ENCODE measurements at regions not wholly inside any gene's neighbourhood (a gene's known extent, or its start where the extent isn't known, plus 50 kb on each side); places are given as distances from the start of the nearest gene placed in this dataset.

DNA sequence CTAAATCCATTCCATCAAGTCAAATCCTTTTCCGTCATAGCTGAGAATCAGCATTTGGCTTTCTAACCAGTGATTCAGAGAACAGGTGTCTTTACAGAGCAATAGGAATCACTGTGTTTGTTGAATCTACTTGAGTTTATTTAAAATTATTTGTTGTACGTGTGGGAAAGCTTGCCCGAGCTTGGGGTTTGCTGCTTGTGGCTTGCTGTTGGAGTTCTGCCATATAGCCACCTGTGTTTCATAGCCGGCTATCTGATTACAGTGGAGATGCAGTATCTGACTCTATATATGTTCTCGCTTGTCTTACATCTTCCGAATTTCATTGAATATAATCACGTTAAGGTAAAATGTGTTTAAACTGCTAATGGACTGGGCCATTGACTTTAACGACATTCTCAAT, 274.3 kb upstream of the MKI67 start:
- Histone ChIP-seq H3K18ac (ENCODE audit: low read length) (no peak overlapping the region), H3K4me1 (ENCODE audit: control insufficient read depth in 2 of 2, insufficient read depth in 1 of 2, low read depth in 1 of 2, low read length in 2 of 2) (no peaks in the 10 kb centered on the region), H3K36me3 (replicated peaks in 1 of 2; ENCODE audit: control insufficient read depth in 2 of 2, insufficient read depth in 2 of 2, low read length in 2 of 2) (no peaks in the 10 kb centered on the region), H3K4me2 (ENCODE audit: insufficient read depth, low read length, poor library complexity, severe bottlenecking) (no peak overlapping the region), H3K4ac (ENCODE audit: low read length) (no peak overlapping the region), H2AFZ (ENCODE audit: low read length) (no peak overlapping the region), H3K27me3 (ENCODE audit: control insufficient read depth in 3 of 3, insufficient read depth in 3 of 3, low read depth in 1 of 3, low read length in 3 of 3) (peaks cover 0 to 2% (median 0%) of the 10 kb centered on the region in 3 experiments), H2BK5ac (ENCODE audit: low read length) (no peak overlapping the region), H3K9ac (ENCODE audit: low read depth, low read length, poor library complexity) (no peak overlapping the region), H3K79me1 (ENCODE audit: low read depth, low read length) (no peaks in the 10 kb centered on the region), H4K8ac (ENCODE audit: low read depth, low read length) (no peak overlapping the region), H2BK120ac (ENCODE audit: low read depth, low read length) (no peak overlapping the region), H2AK5ac (ENCODE audit: low read depth, low read length) (no peak overlapping the region), H4K91ac (ENCODE audit: low read depth, low read length, poor library complexity) (no peak overlapping the region), H3K23ac (ENCODE audit: low read depth, low read length, poor library complexity) (no peak overlapping the region), H3K14ac (ENCODE audit: low read length) (no peak overlapping the region), H3K4me3 (ENCODE audit: low read length in 2 of 2) (no peak overlapping the region), H2BK15ac (ENCODE audit: low read length) (no peak overlapping the region), H2BK12ac (ENCODE audit: low read length) (no peak overlapping the region), H3K9me3 (replicated peaks in 1 of 2; ENCODE audit: control insufficient read depth in 2 of 2, insufficient read depth in 1 of 2, low read depth in 1 of 2, low read length in 2 of 2) (peaks cover 0 to 7% of the 10 kb centered on the region in 2 donors), H3K27ac (replicated peaks; ENCODE audit: low read length) (no peak overlapping the region)
- WGBS, 2 donors (ENCODE audit: extremely low coverage in 2 of 2, insufficient read length in 2 of 2, insufficient replicate concordance in 1 of 2): no CpG with 5 or more reads among the region's 8 CpGs
- no peak for DNase-seq (ENCODE audit: low spot score)

DNA sequence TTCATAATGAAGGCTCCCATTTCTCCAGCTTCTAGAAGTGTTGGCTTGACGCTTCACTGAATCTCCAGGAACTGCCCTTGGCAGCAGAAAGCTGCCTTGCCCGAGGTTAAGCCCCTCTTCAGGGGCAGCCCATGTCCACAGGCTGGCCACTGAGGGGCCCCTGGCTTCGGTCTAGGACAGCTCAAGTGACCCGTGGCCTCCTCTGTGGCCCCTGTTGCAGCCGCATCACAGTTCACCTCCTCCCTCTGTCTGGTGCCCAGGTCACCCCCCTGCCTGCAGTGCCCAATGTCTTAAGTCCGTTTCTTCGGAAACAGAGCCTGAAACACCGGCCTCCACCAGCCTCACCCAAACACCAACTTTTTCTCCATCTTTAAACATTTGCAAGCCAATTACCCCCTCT, 279.2 kb upstream of the MKI67 start:
- Histone ChIP-seq H3K27ac (replicated peaks; ENCODE audit: low read length) (no peak overlapping the region), H2BK5ac (ENCODE audit: low read length) (no peak overlapping the region), H3K79me1 (ENCODE audit: low read depth, low read length) (no peaks in the 10 kb centered on the region), H3K36me3 (replicated peaks in 1 of 2; ENCODE audit: control insufficient read depth in 2 of 2, insufficient read depth in 2 of 2, low read length in 2 of 2) (no peaks in the 10 kb centered on the region), H3K4me2 (ENCODE audit: insufficient read depth, low read length, poor library complexity, severe bottlenecking) (no peak overlapping the region), H3K4me3 (ENCODE audit: low read length in 2 of 2) (no peak overlapping the region), H3K4ac (ENCODE audit: low read length) (no peak overlapping the region), H2AK5ac (ENCODE audit: low read depth, low read length) (no peak overlapping the region), H2BK12ac (ENCODE audit: low read length) (no peak overlapping the region), H3K18ac (ENCODE audit: low read length) (peak overlapping the region; percentile 11), H4K91ac (ENCODE audit: low read depth, low read length, poor library complexity) (no peak overlapping the region), H3K9ac (ENCODE audit: low read depth, low read length, poor library complexity) (no peak overlapping the region), H3K23ac (ENCODE audit: low read depth, low read length, poor library complexity) (no peak overlapping the region), H2BK120ac (ENCODE audit: low read depth, low read length) (no peak overlapping the region), H3K14ac (ENCODE audit: low read length) (no peak overlapping the region), H2AFZ (ENCODE audit: low read length) (no peak overlapping the region), H3K4me1 (ENCODE audit: control insufficient read depth in 2 of 2, insufficient read depth in 1 of 2, low read depth in 1 of 2, low read length in 2 of 2) (no peaks in the 10 kb centered on the region), H2BK15ac (ENCODE audit: low read length) (no peak overlapping the region), H4K8ac (ENCODE audit: low read depth, low read length) (no peak overlapping the region), H3K27me3 (ENCODE audit: control insufficient read depth in 3 of 3, insufficient read depth in 3 of 3, low read depth in 1 of 3, low read length in 3 of 3) (no peaks in the 10 kb centered on the region), H3K9me3 (replicated peaks in 1 of 2; ENCODE audit: control insufficient read depth in 2 of 2, insufficient read depth in 1 of 2, low read depth in 1 of 2, low read length in 2 of 2) (peaks cover 0 to 7% of the 10 kb centered on the region in 2 donors)
- no peak for DNase-seq (ENCODE audit: low spot score)
- no CpG with 5 or more reads among the region's 8 CpGs for WGBS, 2 donors (ENCODE audit: extremely low coverage in 2 of 2, insufficient read length in 2 of 2, insufficient replicate concordance in 1 of 2)

DNA sequence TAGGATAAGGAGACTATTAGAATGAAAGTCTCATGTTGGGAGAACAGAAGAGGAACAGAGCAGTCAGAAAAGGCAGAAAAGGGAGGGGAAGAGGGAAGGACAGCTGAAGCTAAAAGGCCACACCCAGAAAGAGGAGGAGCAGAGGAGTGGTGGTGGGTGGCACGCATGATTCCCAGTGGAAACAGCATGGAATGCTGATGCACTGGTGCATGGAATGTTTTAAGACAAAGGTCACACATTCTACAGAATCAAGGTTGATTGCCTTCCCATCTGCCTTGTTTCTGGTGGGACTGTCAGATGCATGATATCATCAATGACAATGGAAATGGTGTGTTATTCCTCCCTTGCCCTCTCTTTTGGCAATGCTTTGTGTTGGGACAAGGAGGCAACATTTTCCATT, 285.4 kb upstream of the MKI67 start:
- no peak overlapping the region for H3K4me2 ChIP-seq (ENCODE audit: insufficient read depth, low read length, poor library complexity, severe bottlenecking)
- H3K4ac ChIP-seq (ENCODE audit: low read length): no peak overlapping the region
- no peak overlapping the region for H3K14ac ChIP-seq (ENCODE audit: low read length)
- H2BK12ac ChIP-seq (ENCODE audit: low read length): no peak overlapping the region
- H3K23ac ChIP-seq (ENCODE audit: low read depth, low read length, poor library complexity): no peak overlapping the region
- H4K8ac ChIP-seq (ENCODE audit: low read depth, low read length): no peak overlapping the region
- no peak overlapping the region for H4K91ac ChIP-seq (ENCODE audit: low read depth, low read length, poor library complexity)
- H2BK5ac ChIP-seq (ENCODE audit: low read length): no peak overlapping the region
- H3K27me3 ChIP-seq (ENCODE audit: control insufficient read depth in 3 of 3, insufficient read depth in 3 of 3, low read depth in 1 of 3, low read length in 3 of 3): no peaks in the 10 kb centered on the region
- no peaks in the 10 kb centered on the region for H3K79me1 ChIP-seq (ENCODE audit: low read depth, low read length)
- no peaks in the 10 kb centered on the region for H3K4me1 ChIP-seq (ENCODE audit: control insufficient read depth in 2 of 2, insufficient read depth in 1 of 2, low read depth in 1 of 2, low read length in 2 of 2)
- DNase-seq (ENCODE audit: low spot score): no peak
- no peak overlapping the region for H2AK5ac ChIP-seq (ENCODE audit: low read depth, low read length)
- no CpG with 5 or more reads among the region's 1 CpG for WGBS, 2 donors (ENCODE audit: extremely low coverage in 2 of 2, insufficient read length in 2 of 2, insufficient replicate concordance in 1 of 2)
- H3K9me3 ChIP-seq (replicated peaks in 1 of 2; ENCODE audit: control insufficient read depth in 2 of 2, insufficient read depth in 1 of 2, low read depth in 1 of 2, low read length in 2 of 2): peaks cover 0 to 2% of the 10 kb centered on the region in 2 donors
- no peak overlapping the region for H3K4me3 ChIP-seq (ENCODE audit: low read length in 2 of 2)
- H2AFZ ChIP-seq (ENCODE audit: low read length): no peak overlapping the region
- no peak overlapping the region for H3K18ac ChIP-seq (ENCODE audit: low read length)
- no peak overlapping the region for H3K9ac ChIP-seq (ENCODE audit: low read depth, low read length, poor library complexity)
- H2BK120ac ChIP-seq (ENCODE audit: low read depth, low read length): no peak overlapping the region
- H3K27ac ChIP-seq (replicated peaks; ENCODE audit: low read length): no peak overlapping the region
- no peaks in the 10 kb centered on the region for H3K36me3 ChIP-seq (replicated peaks in 1 of 2; ENCODE audit: control insufficient read depth in 2 of 2, insufficient read depth in 2 of 2, low read length in 2 of 2)
- H2BK15ac ChIP-seq (ENCODE audit: low read length): no peak overlapping the region

DNA sequence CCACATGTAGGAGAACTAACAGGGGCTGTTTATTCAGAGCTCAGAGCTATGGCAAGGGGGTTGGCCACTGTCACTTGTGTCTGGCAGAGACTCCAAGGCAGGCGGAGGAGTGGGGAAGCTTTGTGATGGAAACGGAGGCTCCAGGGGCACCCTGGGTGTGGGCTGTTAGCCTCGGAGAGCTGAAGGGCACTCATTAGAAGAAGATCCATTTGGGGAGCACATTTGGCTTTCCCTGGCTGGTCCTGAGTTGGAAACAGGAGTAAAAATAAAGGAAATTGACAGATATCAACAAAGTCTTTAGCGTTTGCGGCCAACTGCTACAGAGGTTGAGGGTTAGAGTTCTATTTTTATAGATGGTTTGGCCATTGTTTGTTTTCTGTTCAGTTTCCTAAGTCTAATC, 288.3 kb upstream of the MKI67 start:
- Histone ChIP-seq H3K27me3 (ENCODE audit: control insufficient read depth in 3 of 3, insufficient read depth in 3 of 3, low read depth in 1 of 3, low read length in 3 of 3) (no peaks in the 10 kb centered on the region), H4K91ac (ENCODE audit: low read depth, low read length, poor library complexity) (no peak overlapping the region), H3K18ac (ENCODE audit: low read length) (no peak overlapping the region), H2BK15ac (ENCODE audit: low read length) (no peak overlapping the region), H3K23ac (ENCODE audit: low read depth, low read length, poor library complexity) (no peak overlapping the region), H3K4me2 (ENCODE audit: insufficient read depth, low read length, poor library complexity, severe bottlenecking) (no peak overlapping the region), H3K4me1 (ENCODE audit: control insufficient read depth in 2 of 2, insufficient read depth in 1 of 2, low read depth in 1 of 2, low read length in 2 of 2) (peaks cover 0 to 2% of the 10 kb centered on the region in 2 donors), H3K27ac (replicated peaks; ENCODE audit: low read length) (no peak overlapping the region), H2BK5ac (ENCODE audit: low read length) (no peak overlapping the region), H2BK120ac (ENCODE audit: low read depth, low read length) (no peak overlapping the region), H2AK5ac (ENCODE audit: low read depth, low read length) (no peak overlapping the region), H3K4me3 (ENCODE audit: low read length in 2 of 2) (no peak overlapping the region), H3K14ac (ENCODE audit: low read length) (no peak overlapping the region), H3K9ac (ENCODE audit: low read depth, low read length, poor library complexity) (no peak overlapping the region), H2BK12ac (ENCODE audit: low read length) (no peak overlapping the region), H3K4ac (ENCODE audit: low read length) (no peak overlapping the region), H3K79me1 (ENCODE audit: low read depth, low read length) (no peaks in the 10 kb centered on the region), H4K8ac (ENCODE audit: low read depth, low read length) (no peak overlapping the region), H2AFZ (ENCODE audit: low read length) (no peak overlapping the region), H3K9me3 (replicated peaks in 1 of 2; ENCODE audit: control insufficient read depth in 2 of 2, insufficient read depth in 1 of 2, low read depth in 1 of 2, low read length in 2 of 2) (peaks cover 0 to 2% of the 10 kb centered on the region in 2 donors), H3K36me3 (replicated peaks in 1 of 2; ENCODE audit: control insufficient read depth in 2 of 2, insufficient read depth in 2 of 2, low read length in 2 of 2) (no peaks in the 10 kb centered on the region)
- no peak for DNase-seq (ENCODE audit: low spot score)
- no CpG with 5 or more reads among the region's 5 CpGs for WGBS, 2 donors (ENCODE audit: extremely low coverage in 2 of 2, insufficient read length in 2 of 2, insufficient replicate concordance in 1 of 2)

Measured in neuronal stem cell (in vitro differentiated cells).